HUES6 (cell line): ENCODE measurements at regions not wholly inside any gene's neighbourhood (a gene's known extent, or its start where the extent isn't known, plus 50 kb on each side); places are given as distances from the start of the nearest gene placed in this dataset.

Experiments used
- H3K27ac ChIP-seq: 2 replicates; pipeline ENCODE4 v1.7.0; 2013; ENCODE audit warnings: low read depth, mild to moderate bottlenecking, low read length, inconsistent platforms
- H3K27me3 ChIP-seq: 2 replicates; pipeline ENCODE4 v1.6.1; 2013; ENCODE audit warnings: low read length; ENCODE audit not compliant: control insufficient read depth, insufficient read depth
- H3K36me3 ChIP-seq: 2 replicates; pipeline ENCODE4 v1.6.1; 2013; ENCODE audit warnings: low read length; ENCODE audit not compliant: control insufficient read depth, insufficient read depth
- H3K4me1 ChIP-seq: 2 replicates; pipeline ENCODE4 v1.6.1; 2013; ENCODE audit warnings: low read length; ENCODE audit not compliant: control insufficient read depth, insufficient read depth
- H3K4me3 ChIP-seq: 2 replicates; pipeline ENCODE4 v1.5.1; 2013; ENCODE audit warnings: low read depth, low read length
- H3K9ac ChIP-seq: one replicate; pipeline ENCODE4 v1.6.1; 2013; ENCODE audit warnings: mild to moderate bottlenecking, low read length
- H3K9me3 ChIP-seq: 2 replicates; pipeline ENCODE4 v1.6.1; 2013; ENCODE audit warnings: low read depth, low read length; ENCODE audit not compliant: control insufficient read depth, insufficient read depth

DNA sequence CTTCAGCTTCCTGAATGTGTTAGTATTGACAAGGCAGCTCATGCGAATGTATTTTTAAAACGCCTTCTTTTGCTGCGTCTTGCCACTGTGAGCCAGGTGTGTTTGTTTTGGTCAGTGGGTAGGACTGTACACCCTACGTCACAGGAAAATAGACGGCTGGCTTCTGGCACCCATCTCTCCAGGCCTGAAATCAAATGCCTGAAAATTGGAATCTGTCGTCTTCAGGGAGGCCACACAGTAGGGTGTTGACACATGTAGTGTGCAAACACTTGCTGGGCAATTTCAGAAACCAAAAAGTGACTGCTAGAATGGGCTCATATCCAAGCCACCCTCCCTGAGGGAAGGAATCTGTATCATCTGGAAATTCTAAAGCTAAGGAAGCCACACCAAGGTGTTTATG, 209.3 kb downstream of the TTC8 start:
- Histone ChIP-seq H3K4me1 (no peaks in the 10 kb centered on the region), H3K27ac (no peak overlapping the region), H3K36me3 (no peaks in the 10 kb centered on the region), H3K9ac (no peak overlapping the region), H3K27me3 (peaks cover 20% of the 10 kb centered on the region), H3K9me3 (0 out of 2 replicates have a peak, but pooled peaks cover 5% of the 10 kb centered on the region), H3K4me3 (no peak overlapping the region)

DNA sequence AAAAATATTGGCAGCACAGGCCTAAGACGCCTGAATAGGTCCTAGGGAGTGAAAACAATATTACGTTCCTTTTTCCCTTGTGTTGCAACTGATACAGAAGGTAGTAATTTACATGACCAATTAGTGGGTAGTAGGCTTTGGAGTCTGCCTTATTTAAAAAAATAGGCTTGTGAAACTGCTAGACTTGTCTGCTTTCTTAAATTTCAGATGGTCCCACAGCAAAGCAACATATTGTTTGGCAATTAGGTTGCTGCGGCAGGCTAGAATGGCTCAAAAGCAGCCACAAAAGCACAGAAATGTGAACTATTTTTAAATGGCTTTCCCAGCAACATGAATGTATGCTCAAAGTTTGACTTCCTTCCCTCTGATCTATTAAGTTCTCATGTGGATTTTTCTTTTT, 211.9 kb downstream of the TTC8 start:
- Histone ChIP-seq H3K27me3 (peaks cover 6% of the 10 kb centered on the region), H3K36me3 (no peaks in the 10 kb centered on the region), H3K9ac (no peak overlapping the region), H3K4me1 (peaks cover 13% of the 10 kb centered on the region), H3K4me3 (no peak overlapping the region), H3K9me3 (0 out of 2 replicates have a peak, but pooled peaks cover 5% of the 10 kb centered on the region), H3K27ac (no peak overlapping the region)

DNA sequence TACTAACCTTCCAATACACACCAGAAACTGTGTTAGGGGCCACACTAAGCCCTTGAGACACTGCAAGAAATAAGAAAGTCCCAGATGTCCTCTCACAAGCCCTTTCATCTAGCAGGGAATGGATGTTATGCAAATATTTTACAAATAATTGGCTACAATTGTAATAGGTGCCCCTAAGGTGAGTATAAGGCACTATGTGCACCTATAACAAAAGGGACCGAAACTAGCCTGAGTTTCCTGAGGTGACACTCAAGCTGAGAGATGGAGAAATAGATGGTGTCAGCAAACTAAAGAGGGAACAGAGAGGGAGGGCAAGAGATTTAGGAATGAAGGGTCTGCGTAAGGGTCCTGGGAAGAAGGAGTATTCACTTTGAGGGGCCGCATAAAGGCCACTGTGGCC, 212.6 kb downstream of the TTC8 start:
- peaks cover 14% of the 10 kb centered on the region for H3K4me1 ChIP-seq
- 0 out of 2 replicates have a peak, but pooled peaks cover 5% of the 10 kb centered on the region for H3K9me3 ChIP-seq
- peaks cover 6% of the 10 kb centered on the region for H3K27me3 ChIP-seq
- H3K9ac ChIP-seq = no peak overlapping the region
- no peak overlapping the region for H3K27ac ChIP-seq
- H3K4me3 ChIP-seq = no peak overlapping the region
- no peaks in the 10 kb centered on the region for H3K36me3 ChIP-seq

DNA sequence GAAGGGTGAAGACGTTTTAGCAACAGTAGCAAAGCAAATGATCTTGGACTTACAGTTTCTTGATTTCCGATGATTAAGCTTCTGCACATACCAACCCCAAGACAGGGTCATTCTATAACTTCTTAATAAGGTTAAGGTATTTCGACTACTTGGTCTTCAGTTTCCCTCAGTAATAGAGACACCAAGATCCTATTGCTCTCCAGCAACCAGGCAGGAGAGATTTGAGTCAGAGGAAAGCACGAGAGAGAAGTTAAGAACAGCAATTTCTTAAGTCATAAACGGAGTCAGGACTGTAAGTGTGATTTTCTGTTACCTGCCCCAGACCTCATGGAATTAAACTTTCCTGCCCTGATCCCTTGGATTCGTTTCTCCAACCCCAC, 215.6 kb downstream of the TTC8 start:
- H3K27ac ChIP-seq = no peak overlapping the region
- H3K9me3 ChIP-seq = peaks cover 14% of the 10 kb centered on the region
- no peaks in the 10 kb centered on the region for H3K36me3 ChIP-seq
- H3K4me3 ChIP-seq = no peak overlapping the region
- H3K27me3 ChIP-seq = peaks cover 6% of the 10 kb centered on the region
- no peak overlapping the region for H3K9ac ChIP-seq
- peaks cover 14% of the 10 kb centered on the region for H3K4me1 ChIP-seq

DNA sequence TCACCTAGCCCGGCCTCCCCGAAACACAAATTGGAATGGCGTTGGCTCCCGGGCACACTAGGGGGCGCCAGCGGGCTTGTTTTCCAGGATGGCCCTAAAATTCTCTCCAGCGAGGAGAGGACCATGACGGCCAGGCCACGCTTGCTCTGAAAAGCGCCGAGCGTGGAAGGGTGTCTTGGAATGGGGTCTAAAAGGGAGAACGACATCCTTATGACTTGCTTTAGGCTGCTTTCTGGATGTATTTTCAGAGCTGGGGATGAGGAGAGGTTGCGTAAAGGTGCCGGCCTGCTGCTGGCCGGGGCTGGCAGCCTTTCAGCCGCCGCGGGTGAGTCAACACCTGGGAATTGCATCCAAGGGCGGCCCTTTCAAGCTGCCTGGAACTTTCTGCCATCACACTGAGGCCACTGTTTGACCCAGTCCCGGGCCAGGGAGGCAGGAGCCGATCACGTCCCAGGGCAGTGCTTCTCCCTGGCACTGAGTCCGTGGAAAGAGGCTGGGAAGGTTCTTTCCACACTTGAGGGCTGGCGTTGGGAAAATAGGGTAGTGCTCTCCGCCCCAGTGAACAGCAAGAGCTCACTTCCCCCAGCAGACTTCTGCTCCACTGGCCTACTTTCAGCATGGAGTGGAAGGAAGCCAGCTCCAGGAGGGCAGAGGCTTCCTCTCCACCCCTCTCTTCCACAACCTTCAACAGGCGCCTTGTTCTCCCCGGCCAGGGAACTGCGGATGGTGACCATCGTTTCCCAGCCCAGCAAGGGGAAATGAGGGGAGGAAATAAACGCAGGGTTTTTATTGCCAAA, 216.2 kb downstream of the TTC8 start:
- peak overlapping the region; percentile 56 for H3K4me3 ChIP-seq
- H3K27ac ChIP-seq = peak overlapping the region; percentile 5; the same call in 1 of the 2 replicates
- H3K9ac ChIP-seq = peak overlapping the region; percentile 67

DNA sequence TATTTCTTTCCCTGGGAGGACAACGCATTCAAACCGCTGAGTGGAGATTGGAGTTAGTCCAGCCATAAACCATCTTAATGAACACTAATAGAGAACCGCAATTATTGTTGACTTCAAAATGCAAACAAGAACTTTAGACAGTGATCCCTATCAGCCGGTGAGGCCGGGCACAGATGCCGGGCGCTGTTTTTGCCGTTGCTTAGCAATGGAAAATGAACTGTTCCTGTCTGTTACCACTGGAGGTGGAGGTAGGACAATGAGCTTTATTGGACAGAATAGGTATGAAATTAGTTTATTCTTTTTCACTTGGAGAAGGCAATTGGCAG, 216.8 kb downstream of the TTC8 start:
- peak overlapping the region; percentile 67 for H3K9ac ChIP-seq
- no peak overlapping the region for H3K27ac ChIP-seq
- peaks cover 14% of the 10 kb centered on the region for H3K4me1 ChIP-seq
- H3K4me3 ChIP-seq = no peak overlapping the region
- H3K27me3 ChIP-seq = peaks cover 6% of the 10 kb centered on the region
- no peaks in the 10 kb centered on the region for H3K36me3 ChIP-seq
- peaks cover 14% of the 10 kb centered on the region for H3K9me3 ChIP-seq

More for the DNA sequence above, 216.2 kb downstream of the TTC8 start:
- no peaks in the 10 kb centered on the region for H3K36me3 ChIP-seq
- H3K27me3 ChIP-seq = peaks cover 6% of the 10 kb centered on the region
- peaks cover 14% of the 10 kb centered on the region for H3K4me1 ChIP-seq
- H3K9me3 ChIP-seq = peaks cover 14% of the 10 kb centered on the region

DNA sequence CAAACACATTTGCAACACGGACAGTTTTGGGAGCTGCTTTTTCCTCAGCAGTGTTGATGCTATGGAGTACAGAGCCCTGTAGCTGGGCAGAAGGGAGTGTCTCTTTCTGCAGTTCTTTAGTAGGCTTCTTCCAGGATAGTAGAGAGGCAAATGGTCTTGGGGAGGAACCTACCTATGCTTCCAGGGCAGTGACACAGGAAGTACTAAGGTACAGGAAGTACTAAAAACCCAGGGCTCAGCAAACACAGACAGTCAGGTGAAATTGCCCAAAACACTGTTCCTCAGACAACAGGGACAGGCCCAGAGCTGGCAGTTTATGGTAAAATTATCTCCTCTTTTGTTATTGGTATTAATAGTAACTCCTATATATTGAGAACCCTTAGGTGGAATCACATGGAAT, 217.6 kb downstream of the TTC8 start:
- H3K27ac ChIP-seq = no peak overlapping the region
- H3K4me3 ChIP-seq = no peak overlapping the region
- no peaks in the 10 kb centered on the region for H3K36me3 ChIP-seq
- H3K9me3 ChIP-seq = peaks cover 14% of the 10 kb centered on the region
- peaks cover 6% of the 10 kb centered on the region for H3K27me3 ChIP-seq
- no peak overlapping the region for H3K9ac ChIP-seq
- H3K4me1 ChIP-seq = peaks cover 14% of the 10 kb centered on the region

DNA sequence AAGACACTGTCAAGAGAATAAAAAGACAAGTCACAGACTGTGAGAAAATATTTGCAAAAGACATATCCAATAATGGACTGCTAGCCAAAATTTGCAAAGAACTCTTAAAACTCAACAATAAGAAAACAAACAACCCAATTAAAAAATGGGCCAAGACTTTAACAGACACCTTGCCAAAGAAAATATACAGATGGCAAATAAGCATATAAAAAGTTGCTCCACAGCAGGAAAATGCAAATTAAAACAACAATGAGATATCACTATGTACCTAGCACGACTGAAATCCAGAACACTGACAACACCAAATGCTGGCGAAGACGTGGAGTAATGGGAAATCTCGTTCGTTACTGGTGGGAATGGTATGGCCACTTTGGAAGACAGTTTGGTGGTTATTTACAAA, 228.9 kb downstream of the TTC8 start:
- Histone ChIP-seq H3K27me3 (no peaks in the 10 kb centered on the region), H3K4me3 (no peak overlapping the region), H3K4me1 (no peaks in the 10 kb centered on the region), H3K9ac (no peak overlapping the region), H3K36me3 (no peaks in the 10 kb centered on the region), H3K27ac (no peak overlapping the region), H3K9me3 (no peaks in the 10 kb centered on the region)

DNA sequence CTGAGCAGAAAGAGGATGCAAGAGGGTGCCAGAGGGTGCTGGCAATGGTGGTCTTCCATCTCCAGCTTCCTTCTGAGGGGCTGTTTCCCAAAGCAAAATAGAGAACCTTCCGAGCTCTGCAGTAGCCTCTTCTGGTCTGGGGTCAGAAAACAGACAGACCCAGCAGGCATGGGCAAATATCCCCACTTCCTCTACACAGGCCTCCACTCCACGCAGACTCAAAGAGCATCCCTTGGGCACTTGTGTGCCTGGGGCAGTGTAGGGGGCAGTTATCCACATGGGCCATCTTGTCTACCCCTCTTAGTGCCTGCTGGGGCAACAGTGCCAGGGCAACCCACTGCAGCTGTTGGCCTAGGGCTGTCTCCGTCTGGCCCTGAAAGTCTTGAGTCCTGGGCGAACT, 231.9 kb downstream of the TTC8 start:
- Histone ChIP-seq H3K9ac (no peak overlapping the region), H3K27me3 (no peaks in the 10 kb centered on the region), H3K4me1 (no peaks in the 10 kb centered on the region; the same call in 1 of the 2 replicates), H3K4me3 (no peak overlapping the region), H3K27ac (no peak overlapping the region), H3K9me3 (no peaks in the 10 kb centered on the region), H3K36me3 (no peaks in the 10 kb centered on the region)

DNA sequence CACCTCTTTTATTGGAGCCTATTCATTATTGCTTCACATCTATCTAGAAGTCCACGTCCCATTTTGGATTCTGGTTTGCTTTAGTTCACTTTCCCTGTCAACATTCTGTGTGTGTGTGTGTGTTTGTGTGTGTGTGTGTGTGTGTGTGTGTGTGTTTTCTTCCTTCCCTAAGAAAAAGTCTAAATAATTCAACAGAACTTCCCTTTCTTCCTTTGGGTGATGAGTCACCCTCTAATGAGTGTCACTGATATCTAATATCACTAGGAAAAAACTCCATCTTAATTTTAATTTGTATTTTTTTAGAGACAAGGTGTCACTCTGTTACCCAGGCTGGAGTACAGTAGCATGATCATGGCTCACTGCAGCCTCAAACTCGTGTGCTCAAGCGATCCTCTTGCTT, 234.2 kb downstream of the TTC8 start:
- H3K27ac ChIP-seq = no peak overlapping the region
- no peak overlapping the region for H3K9ac ChIP-seq
- no peaks in the 10 kb centered on the region for H3K9me3 ChIP-seq
- peaks cover 5% of the 10 kb centered on the region; the same call in 1 of the 2 replicates for H3K4me1 ChIP-seq
- no peak overlapping the region for H3K4me3 ChIP-seq
- H3K27me3 ChIP-seq = no peaks in the 10 kb centered on the region
- H3K36me3 ChIP-seq = no peaks in the 10 kb centered on the region

DNA sequence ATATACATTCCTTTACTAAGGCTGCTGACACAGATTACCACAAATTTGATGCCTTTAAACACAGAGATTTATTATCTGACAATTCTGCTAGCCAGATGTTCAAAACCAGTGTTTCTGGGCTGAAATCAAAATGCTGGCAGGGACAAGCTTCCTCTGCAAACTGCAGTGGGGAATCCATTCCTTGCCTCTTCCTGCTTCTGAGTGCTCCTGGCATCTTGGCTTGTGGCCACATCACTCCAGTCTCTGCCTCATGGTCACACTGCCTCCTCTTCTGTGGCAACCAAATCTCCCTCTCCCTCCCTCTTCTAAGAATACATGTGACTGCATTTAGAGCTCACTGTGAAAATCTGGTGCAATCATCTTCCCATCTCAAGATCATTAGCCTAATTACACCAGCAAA, 235.7 kb downstream of the TTC8 start:
- no peaks in the 10 kb centered on the region for H3K9me3 ChIP-seq
- no peak overlapping the region for H3K9ac ChIP-seq
- no peak overlapping the region for H3K27ac ChIP-seq
- H3K27me3 ChIP-seq = no peaks in the 10 kb centered on the region
- peaks cover 5% of the 10 kb centered on the region; the same call in 1 of the 2 replicates for H3K4me1 ChIP-seq
- no peaks in the 10 kb centered on the region for H3K36me3 ChIP-seq
- no peak overlapping the region for H3K4me3 ChIP-seq
